ENCODE measurements at regions not wholly inside any gene's neighbourhood (a gene's known extent, or its start where the extent isn't known, plus 50 kb on each side); places are given as distances from the start of the nearest gene placed in this dataset.

DNA sequence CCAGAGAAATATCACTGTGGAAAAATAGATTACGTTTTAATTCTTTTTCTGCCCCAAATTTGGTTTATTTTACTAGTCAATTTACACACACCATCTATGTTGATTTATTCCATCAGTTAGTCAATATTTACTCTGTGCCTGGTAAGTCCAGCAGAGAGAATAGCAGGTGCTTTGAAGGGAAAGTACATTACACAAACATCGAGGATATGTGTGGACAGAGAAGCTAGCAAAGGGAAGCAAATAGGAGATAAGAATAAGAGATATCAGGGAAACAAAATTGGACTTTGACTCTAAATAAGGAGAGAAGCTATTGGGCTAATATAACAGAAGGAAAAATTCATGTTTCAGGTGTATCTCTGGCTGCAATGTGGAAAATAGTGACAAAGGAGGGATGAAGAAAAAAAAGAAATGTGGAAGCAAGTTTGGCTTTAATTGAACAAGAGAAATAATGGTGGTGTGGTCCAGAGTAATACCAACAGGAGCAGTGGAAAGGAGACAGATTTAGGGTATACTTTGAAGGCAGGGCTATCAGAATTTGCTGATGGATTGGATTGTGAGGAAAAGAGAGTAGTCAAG, 587.7 kb upstream of the CDH6 start:
- Mint-ChIP-seq H3K4me3 (no peak overlapping the region), H3K9me3 (no peaks in the 10 kb centered on the region; the same call in 2 of the 3 replicates), H3K4me1 (no peaks in the 10 kb centered on the region), H3K36me3 (ENCODE audit: low read depth) (peaks cover 6% of the 10 kb centered on the region; the same call in 2 of the 3 replicates), H3K27me3 (ENCODE audit: insufficient read depth, low read depth, poor library complexity) (no peaks in the 10 kb centered on the region), H3K27ac (no peak overlapping the region)
- no peaks in the 10 kb centered on the region for H4K20me1 ChIP-seq (replicated peaks; ENCODE audit: insufficient read depth)
- no peaks in the 10 kb centered on the region for H3K36me3 ChIP-seq (ENCODE audit: insufficient read depth)
- peaks cover 34% of the 10 kb centered on the region for H3K27me3 ChIP-seq (ENCODE audit: insufficient read depth)
- no peak overlapping the region for H2AFZ ChIP-seq
- no peaks in the 10 kb centered on the region for H3F3A ChIP-seq (replicated peaks; ENCODE audit: low read depth)
- no peak overlapping the region for H3K4me3 ChIP-seq
- H3K27ac ChIP-seq (ENCODE audit: low read depth): no peak overlapping the region
- peaks cover 17% of the 10 kb centered on the region for H3K4me1 ChIP-seq (ENCODE audit: insufficient read depth)
- H3K79me2 ChIP-seq (replicated peaks; ENCODE audit: insufficient read depth): no peaks in the 10 kb centered on the region
- TF ChIP-seq ZNF331 (CRISPR knock-in tag; IDR thresholded peaks at IDR 0.05; ENCODE audit: low read depth): no peak
- TF ChIP-seq EZH2phosphoT487 (IDR thresholded peaks at IDR 0.05; ENCODE audit: unreplicated experiment): no peak
- TF ChIP-seq POLR2AphosphoS5 (IDR thresholded peaks at IDR 0.05; ENCODE audit: low read depth): no peak
- TF ChIP-seq JUNB (IDR thresholded peaks at IDR 0.05; ENCODE audit: unreplicated experiment): no peak
- TF ChIP-seq STAT1 (IDR thresholded peaks at IDR 0.05; ENCODE audit: unreplicated experiment): no peak
- TF ChIP-seq, protein P1, sequence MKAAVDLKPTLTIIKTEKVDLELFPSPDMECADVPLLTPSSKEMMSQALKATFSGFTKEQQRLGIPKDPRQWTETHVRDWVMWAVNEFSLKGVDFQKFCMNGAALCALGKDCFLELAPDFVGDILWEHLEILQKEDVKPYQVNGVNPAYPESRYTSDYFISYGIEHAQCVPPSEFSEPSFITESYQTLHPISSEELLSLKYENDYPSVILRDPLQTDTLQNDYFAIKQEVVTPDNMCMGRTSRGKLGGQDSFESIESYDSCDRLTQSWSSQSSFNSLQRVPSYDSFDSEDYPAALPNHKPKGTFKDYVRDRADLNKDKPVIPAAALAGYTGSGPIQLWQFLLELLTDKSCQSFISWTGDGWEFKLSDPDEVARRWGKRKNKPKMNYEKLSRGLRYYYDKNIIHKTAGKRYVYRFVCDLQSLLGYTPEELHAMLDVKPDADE (IDR thresholded peaks at IDR 0.05): no peak
- no peak for TF ChIP-seq EZH2 (IDR thresholded peaks at IDR 0.05; ENCODE audit: low read depth, unreplicated experiment)
- TF ChIP-seq, protein P2, sequence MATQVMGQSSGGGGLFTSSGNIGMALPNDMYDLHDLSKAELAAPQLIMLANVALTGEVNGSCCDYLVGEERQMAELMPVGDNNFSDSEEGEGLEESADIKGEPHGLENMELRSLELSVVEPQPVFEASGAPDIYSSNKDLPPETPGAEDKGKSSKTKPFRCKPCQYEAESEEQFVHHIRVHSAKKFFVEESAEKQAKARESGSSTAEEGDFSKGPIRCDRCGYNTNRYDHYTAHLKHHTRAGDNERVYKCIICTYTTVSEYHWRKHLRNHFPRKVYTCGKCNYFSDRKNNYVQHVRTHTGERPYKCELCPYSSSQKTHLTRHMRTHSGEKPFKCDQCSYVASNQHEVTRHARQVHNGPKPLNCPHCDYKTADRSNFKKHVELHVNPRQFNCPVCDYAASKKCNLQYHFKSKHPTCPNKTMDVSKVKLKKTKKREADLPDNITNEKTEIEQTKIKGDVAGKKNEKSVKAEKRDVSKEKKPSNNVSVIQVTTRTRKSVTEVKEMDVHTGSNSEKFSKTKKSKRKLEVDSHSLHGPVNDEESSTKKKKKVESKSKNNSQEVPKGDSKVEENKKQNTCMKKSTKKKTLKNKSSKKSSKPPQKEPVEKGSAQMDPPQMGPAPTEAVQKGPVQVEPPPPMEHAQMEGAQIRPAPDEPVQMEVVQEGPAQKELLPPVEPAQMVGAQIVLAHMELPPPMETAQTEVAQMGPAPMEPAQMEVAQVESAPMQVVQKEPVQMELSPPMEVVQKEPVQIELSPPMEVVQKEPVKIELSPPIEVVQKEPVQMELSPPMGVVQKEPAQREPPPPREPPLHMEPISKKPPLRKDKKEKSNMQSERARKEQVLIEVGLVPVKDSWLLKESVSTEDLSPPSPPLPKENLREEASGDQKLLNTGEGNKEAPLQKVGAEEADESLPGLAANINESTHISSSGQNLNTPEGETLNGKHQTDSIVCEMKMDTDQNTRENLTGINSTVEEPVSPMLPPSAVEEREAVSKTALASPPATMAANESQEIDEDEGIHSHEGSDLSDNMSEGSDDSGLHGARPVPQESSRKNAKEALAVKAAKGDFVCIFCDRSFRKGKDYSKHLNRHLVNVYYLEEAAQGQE (IDR thresholded peaks at IDR 0.05; ENCODE audit: unreplicated experiment): no peak
- TF ChIP-seq, protein P3, sequence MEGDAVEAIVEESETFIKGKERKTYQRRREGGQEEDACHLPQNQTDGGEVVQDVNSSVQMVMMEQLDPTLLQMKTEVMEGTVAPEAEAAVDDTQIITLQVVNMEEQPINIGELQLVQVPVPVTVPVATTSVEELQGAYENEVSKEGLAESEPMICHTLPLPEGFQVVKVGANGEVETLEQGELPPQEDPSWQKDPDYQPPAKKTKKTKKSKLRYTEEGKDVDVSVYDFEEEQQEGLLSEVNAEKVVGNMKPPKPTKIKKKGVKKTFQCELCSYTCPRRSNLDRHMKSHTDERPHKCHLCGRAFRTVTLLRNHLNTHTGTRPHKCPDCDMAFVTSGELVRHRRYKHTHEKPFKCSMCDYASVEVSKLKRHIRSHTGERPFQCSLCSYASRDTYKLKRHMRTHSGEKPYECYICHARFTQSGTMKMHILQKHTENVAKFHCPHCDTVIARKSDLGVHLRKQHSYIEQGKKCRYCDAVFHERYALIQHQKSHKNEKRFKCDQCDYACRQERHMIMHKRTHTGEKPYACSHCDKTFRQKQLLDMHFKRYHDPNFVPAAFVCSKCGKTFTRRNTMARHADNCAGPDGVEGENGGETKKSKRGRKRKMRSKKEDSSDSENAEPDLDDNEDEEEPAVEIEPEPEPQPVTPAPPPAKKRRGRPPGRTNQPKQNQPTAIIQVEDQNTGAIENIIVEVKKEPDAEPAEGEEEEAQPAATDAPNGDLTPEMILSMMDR (conservative IDR thresholded peaks at IDR 0.05; ENCODE audit: low read depth in 2 of 2): no peak
- TF ChIP-seq, protein P4, sequence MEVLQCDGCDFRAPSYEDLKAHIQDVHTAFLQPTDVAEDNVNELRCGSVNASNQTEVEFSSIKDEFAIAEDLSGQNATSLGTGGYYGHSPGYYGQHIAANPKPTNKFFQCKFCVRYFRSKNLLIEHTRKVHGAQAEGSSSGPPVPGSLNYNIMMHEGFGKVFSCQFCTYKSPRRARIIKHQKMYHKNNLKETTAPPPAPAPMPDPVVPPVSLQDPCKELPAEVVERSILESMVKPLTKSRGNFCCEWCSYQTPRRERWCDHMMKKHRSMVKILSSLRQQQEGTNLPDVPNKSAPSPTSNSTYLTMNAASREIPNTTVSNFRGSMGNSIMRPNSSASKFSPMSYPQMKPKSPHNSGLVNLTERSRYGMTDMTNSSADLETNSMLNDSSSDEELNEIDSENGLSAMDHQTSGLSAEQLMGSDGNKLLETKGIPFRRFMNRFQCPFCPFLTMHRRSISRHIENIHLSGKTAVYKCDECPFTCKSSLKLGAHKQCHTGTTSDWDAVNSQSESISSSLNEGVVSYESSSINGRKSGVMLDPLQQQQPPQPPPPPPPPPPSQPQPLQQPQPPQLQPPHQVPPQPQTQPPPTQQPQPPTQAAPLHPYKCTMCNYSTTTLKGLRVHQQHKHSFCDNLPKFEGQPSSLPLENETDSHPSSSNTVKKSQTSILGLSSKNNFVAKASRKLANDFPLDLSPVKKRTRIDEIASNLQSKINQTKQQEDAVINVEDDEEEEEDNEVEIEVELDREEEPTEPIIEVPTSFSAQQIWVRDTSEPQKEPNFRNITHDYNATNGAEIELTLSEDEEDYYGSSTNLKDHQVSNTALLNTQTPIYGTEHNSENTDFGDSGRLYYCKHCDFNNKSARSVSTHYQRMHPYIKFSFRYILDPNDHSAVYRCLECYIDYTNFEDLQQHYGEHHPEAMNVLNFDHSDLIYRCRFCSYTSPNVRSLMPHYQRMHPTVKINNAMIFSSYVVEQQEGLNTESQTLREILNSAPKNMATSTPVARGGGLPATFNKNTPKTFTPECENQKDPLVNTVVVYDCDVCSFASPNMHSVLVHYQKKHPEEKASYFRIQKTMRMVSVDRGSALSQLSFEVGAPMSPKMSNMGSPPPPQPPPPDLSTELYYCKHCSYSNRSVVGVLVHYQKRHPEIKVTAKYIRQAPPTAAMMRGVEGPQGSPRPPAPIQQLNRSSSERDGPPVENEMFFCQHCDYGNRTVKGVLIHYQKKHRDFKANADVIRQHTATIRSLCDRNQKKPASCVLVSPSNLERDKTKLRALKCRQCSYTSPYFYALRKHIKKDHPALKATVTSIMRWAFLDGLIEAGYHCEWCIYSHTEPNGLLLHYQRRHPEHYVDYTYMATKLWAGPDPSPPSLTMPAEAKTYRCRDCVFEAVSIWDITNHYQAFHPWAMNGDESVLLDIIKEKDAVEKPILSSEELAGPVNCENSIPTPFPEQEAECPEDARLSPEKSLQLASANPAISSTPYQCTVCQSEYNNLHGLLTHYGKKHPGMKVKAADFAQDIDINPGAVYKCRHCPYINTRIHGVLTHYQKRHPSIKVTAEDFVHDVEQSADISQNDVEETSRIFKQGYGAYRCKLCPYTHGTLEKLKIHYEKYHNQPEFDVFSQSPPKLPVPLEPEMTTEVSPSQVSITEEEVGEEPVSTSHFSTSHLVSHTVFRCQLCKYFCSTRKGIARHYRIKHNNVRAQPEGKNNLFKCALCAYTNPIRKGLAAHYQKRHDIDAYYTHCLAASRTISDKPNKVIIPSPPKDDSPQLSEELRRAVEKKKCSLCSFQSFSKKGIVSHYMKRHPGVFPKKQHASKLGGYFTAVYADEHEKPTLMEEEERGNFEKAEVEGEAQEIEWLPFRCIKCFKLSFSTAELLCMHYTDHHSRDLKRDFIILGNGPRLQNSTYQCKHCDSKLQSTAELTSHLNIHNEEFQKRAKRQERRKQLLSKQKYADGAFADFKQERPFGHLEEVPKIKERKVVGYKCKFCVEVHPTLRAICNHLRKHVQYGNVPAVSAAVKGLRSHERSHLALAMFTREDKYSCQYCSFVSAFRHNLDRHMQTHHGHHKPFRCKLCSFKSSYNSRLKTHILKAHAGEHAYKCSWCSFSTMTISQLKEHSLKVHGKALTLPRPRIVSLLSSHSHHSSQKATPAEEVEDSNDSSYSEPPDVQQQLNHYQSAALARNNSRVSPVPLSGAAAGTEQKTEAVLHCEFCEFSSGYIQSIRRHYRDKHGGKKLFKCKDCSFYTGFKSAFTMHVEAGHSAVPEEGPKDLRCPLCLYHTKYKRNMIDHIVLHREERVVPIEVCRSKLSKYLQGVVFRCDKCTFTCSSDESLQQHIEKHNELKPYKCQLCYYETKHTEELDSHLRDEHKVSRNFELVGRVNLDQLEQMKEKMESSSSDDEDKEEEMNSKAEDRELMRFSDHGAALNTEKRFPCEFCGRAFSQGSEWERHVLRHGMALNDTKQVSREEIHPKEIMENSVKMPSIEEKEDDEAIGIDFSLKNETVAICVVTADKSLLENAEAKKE (CRISPR knock-in tag; IDR thresholded peaks at IDR 0.05): no peak
- no peak for TF ChIP-seq NANOG (IDR thresholded peaks at IDR 0.05; ENCODE audit: borderline replicate concordance)
- no peak for TF ChIP-seq ZNF114 (CRISPR knock-in tag; IDR thresholded peaks at IDR 0.05)
- TF ChIP-seq CREB1 (CRISPR knock-in tag; IDR thresholded peaks at IDR 0.05; ENCODE audit: low read depth): no peak
- no peak overlapping the region for H3K4me2 ChIP-seq
- ATAC-seq (no peak), DNase-seq (ENCODE audit: low spot score) (no peak)
- no peaks in the 10 kb centered on the region for H3K9me2 ChIP-seq (ENCODE audit: insufficient read depth)

All from GM23338 (cell line).